HG03460 (cell line): ENCODE measurements at regions not wholly inside any gene's neighbourhood (a gene's known extent, or its start where the extent isn't known, plus 50 kb on each side); places are given as distances from the start of the nearest gene placed in this dataset.

Experiments
- ATAC-seq: cut with Tn5 transposase; IDR thresholded peaks from one replicate; pipeline ENCODE4 v1.9.1; 2021; ENCODE audit not compliant: unreplicated experiment

GRCh38 chr18:40608226-40608625 lies 1346.8 kb upstream of the PIK3C3 start:
- ATAC-seq: no peak

DNA sequence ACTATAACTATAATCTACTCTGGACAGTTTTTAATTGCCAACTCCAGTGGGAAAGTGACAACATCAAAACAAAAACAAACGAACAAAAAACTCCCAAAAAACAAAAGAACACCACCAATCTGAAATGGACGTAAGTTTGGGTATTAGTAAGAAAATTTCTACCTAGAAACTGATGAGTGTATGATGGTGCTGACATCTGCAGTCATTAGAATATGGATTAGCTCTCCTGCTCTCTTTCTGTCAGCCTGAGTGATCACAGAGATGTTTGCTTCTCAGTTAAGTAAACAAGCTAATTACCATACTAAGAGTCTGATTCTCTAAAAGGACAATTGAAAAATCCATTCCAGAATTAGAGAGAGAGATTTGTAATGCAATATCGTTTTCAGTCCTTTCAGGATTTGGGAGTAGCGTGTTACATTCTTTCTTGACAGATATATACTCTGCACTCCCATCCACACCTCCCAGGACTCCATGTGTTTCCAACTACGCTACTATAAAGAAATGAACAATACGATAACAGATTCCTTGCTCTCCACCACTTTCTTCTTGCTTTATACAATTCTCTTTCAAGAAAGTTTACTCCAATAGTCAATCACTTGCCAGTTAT lies 1347.4 kb upstream of the PIK3C3 start:
- no peak for ATAC-seq

- no peak for ATAC-seq
Measured at GRCh38 chr18:40606996-40607395, 1348.0 kb upstream of the PIK3C3 start.

GRCh38 chr18:40583671-40584070 lies 1371.4 kb upstream of the PIK3C3 start:
- no peak for ATAC-seq

- no peak for ATAC-seq
Measured at GRCh38 chr18:40582105-40582504, 1372.9 kb upstream of the PIK3C3 start.

DNA sequence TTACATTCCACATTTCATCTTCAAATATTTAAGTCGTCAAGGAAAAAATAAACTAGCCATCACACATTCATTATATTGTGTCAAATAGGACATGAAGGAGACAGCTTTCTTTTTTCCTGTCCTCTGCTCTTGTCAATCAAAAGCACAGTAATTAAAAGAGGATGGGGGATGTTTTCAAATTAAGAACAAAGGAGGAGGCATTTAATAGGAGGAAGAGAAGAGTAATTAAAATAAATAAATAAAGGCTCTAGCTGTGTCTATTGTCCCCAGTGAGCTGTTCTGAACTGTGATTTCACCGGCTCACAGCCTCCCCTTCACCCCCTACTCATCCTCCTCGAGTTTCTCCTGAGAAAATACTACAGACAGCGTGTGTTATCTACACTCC lies 1377.1 kb upstream of the PIK3C3 start:
- no peak for ATAC-seq

DNA sequence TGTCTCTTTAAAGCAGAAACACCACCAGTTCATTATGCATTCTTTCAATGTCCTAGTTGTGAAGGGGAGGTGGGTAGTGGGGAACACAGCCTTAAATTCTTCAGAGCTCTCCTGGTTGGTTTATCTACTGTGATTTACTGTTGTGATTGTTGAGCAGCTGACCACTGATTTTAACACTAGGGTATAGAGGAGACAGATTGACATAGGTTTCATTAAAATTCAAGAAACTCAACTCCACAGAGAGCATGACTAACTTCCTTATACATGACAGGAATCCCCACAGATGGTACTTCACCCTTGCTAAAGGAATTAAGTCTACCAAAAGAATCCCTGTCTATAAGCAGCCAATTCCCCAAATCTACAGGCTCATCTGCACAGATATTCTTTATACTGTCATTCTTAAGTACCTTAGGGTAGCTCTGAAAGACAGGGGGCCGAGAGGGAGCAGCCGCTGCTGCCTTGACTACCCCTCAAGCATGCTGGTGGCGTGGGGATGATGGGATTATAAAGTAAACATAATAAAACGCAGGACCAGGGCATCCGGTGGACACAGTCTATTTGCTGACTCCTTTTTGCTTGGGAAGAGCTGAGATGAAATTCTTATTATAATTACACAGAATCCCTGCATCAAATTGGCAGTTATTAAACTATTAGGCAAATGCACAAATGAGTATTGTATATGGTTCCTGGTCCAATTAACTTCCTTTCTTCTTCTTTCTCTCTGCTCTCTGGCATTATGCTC lies 1377.6 kb upstream of the PIK3C3 start:
- no peak for ATAC-seq

GRCh38 chr18:40576507-40577115 lies 1378.4 kb upstream of the PIK3C3 start:
- ATAC-seq: no peak

DNA sequence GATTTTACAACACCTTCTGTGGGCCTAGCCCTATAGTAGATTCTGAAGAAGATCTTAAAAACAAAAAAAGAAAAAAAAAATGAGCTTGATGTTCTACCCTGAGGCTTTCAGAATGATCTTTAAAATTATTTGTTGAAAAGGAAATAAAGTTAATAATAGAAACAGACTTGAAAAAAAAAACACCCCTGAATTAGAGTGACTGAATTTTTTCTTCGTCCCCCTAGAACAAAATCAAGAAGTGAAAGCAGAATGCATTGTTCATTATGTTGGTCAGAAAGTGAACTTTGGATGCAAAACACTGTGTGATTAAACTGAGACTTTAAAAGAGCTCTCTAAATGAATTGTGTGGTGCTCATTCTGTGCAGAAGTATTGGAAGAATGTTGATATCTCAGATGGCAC lies 1384.4 kb upstream of the PIK3C3 start:
- no peak for ATAC-seq

GRCh38 chr18:40569605-40570004 lies 1385.4 kb upstream of the PIK3C3 start:
- ATAC-seq: no peak

- ATAC-seq: no peak
Measured at GRCh38 chr18:40566510-40566844, 1388.6 kb upstream of the PIK3C3 start.

DNA sequence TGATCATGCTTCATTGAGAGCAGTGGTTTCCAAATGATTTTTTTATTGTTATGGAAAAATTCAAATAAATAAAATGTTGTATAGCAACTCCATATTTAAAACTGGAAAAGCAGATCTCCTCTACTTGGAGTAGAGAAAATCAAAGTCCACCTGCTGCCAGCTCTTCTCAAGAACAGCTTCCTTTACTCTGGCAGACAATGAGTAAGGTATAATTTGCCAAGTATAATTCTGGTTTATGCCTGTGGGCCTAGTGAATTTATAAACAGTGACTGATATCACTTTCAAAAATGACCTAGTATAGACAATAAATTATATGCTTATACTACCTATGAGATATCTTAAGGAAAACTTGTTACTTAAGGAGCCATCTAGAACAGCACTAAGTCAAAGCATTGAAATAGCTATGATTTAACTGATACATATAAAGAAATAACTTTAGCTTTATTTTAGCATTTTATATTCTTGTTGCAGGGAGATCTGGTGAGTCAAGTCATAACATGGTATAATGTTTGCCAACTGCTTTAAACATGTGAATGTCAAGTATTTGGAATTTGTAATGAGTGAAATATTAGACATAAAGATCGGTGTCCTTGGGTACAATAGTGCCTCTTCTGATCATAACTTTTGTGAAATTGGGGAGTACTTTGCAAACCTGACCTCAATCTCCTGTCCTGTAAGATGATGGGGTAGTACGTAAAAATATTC lies 1389.1 kb upstream of the PIK3C3 start:
- no peak for ATAC-seq

DNA sequence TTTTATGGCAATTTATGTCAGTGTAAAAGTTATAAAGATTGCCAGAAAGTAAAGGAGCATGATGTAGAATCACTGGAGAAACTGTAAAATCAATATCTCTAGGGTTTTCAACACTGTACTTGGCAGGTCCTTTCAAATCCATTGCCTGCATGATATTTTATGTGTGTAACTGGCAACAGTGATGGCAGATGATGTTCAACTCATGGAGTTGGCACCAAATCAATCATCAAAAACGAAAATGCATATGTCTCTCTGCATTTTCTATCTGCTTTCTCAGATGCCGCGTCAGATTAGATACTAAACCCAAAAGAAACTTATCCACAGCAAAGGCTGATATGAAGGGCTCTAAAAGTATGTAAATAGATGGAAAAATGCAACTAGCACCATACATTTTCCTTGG lies 1395.5 kb upstream of the PIK3C3 start:
- no peak for ATAC-seq

GRCh38 chr18:40558706-40559392 lies 1396.2 kb upstream of the PIK3C3 start:
- ATAC-seq: no peak

DNA sequence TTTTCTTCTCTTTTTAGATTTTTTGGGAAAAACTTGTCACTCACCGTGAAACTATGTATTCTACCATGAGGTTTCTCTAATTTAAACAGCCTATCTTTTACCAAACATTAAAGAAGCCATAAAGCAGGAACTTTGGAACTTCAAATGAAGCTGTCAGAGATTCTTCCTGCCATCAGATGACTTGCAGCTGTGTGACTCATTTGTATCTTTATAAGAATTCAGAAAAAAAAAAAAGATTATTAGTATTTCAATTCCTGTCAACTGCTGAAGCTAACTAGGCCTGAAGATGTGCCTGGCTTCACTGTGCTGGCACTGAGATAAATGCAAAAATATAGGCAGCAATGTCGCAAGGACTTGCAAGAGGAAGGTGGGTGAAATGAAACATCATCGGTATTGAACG lies 1399.1 kb upstream of the PIK3C3 start:
- ATAC-seq: no peak

- ATAC-seq: no peak
Measured at GRCh38 chr18:40553029-40553428, 1402.0 kb upstream of the PIK3C3 start.

DNA sequence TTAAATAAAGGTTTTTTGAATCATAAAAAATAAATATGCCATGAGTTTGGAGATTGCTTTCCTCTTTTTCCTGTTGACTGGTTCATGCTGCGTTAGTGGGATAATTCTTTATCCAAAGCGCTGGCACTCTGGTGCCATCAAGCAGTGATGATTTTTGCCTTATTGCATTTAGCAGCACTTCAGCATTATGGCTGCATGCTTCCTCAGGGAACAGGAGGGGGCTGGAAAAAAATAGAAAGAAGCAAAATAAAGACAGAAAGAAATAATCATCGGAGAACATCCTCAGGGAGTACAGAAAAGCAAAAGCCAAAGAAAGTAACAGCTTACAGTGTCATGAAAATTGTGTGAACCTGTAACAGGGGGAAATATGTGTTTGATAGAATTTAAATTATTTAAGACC lies 1408.2 kb upstream of the PIK3C3 start:
- no peak for ATAC-seq

DNA sequence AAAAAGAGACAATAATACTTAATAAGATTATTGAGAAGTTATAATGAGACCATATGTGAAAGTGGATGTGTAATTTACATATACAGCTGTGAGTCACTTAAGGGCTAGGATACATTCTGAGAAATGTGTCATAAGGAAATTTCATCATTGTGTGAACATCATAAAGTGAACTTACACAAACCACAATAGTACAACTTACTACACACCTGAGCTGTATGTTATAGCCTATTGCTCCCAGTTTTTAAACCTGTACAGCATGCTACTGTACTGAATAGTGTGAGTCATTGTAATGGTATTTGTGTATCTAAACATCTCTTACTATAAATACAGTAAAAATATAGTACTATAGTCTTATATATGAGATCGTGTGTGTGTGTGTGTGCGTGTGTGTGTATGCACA lies 1420.3 kb upstream of the PIK3C3 start:
- no peak for ATAC-seq

DNA sequence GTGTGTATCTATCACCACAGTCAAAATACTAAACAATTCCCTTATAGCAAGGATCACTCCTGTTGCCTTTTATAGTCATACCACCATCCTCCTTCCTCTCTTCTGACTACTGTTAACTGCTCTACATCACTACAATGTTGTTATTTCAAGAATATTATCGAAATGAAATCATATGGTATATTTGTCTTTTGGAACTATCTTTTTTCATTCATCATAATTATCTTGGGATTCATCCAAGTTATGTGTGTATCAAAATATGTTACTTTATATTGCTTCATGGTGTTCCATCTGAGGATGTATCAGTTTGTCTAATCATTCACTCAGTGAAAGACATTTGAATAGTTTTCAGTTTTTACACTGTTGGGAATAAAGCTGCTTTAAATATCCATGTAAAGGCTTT lies 1423.0 kb upstream of the PIK3C3 start:
- no peak for ATAC-seq

DNA sequence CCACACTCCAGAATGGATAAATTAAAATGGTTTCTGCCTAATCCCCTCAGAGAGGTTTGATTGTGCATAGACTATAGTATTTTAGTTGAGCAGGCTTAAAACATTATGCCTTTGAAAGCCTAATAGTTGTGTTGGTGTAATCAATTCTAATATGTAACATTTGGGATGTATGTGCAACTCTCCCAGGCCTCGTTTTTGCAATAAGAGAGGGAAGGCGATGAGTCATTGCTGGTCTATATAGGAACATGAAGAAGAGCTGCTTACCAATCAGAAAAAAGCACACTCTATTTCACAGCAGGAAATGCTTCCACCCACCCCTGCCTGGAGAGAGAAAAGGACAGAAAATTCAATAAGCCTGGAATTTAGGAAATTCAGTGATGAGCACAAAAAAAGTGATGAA lies 1424.0 kb upstream of the PIK3C3 start:
- ATAC-seq: no peak

GRCh38 chr18:40529478-40529877 lies 1425.6 kb upstream of the PIK3C3 start:
- no peak for ATAC-seq
